ENCODE measurements at regions not wholly inside any gene's neighbourhood (a gene's known extent, or its start where the extent isn't known, plus 50 kb on each side); places are given as distances from the start of the nearest gene placed in this dataset.

DNA sequence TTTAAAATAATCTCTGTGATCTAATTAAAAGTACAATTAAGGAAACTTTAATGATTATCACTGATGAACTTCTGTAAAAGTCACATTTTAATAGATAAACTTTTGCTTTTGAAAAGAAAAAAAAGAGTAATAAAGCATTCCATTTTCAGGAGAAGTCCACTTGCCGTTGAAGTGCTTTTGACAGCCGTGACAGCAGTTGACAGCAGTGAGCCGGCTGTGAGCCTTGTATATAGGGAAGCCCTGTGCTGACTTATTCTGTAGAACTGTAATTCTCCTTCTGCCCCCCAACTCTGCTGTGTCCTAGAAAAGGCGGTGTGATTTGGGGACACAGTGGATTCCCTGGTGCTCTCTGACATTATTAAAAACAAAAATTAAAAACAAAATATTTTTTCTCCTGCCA, 78.0 kb downstream of the POM121L12 start:
- DNase-seq (ENCODE audit: low read depth, low spot score) (no peak), ATAC-seq (no peak)
- no peaks in the 10 kb centered on the region for H3K27me3 ChIP-seq (ENCODE audit: insufficient read depth, low read length)
- TF ChIP-seq, protein P1, sequence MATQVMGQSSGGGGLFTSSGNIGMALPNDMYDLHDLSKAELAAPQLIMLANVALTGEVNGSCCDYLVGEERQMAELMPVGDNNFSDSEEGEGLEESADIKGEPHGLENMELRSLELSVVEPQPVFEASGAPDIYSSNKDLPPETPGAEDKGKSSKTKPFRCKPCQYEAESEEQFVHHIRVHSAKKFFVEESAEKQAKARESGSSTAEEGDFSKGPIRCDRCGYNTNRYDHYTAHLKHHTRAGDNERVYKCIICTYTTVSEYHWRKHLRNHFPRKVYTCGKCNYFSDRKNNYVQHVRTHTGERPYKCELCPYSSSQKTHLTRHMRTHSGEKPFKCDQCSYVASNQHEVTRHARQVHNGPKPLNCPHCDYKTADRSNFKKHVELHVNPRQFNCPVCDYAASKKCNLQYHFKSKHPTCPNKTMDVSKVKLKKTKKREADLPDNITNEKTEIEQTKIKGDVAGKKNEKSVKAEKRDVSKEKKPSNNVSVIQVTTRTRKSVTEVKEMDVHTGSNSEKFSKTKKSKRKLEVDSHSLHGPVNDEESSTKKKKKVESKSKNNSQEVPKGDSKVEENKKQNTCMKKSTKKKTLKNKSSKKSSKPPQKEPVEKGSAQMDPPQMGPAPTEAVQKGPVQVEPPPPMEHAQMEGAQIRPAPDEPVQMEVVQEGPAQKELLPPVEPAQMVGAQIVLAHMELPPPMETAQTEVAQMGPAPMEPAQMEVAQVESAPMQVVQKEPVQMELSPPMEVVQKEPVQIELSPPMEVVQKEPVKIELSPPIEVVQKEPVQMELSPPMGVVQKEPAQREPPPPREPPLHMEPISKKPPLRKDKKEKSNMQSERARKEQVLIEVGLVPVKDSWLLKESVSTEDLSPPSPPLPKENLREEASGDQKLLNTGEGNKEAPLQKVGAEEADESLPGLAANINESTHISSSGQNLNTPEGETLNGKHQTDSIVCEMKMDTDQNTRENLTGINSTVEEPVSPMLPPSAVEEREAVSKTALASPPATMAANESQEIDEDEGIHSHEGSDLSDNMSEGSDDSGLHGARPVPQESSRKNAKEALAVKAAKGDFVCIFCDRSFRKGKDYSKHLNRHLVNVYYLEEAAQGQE (IDR thresholded peaks at IDR 0.05; ENCODE audit: low read depth), result no peak
- TF ChIP-seq EZH2phosphoT487 (IDR thresholded peaks at IDR 0.05; ENCODE audit: borderline replicate concordance), result no peak
- TF ChIP-seq RAD21 (IDR thresholded peaks at IDR 0.05; ENCODE audit: low read depth), result no peak
- TF ChIP-seq TCF7L2 (IDR thresholded peaks at IDR 0.05; ENCODE audit: borderline replicate concordance, extremely low read depth, insufficient read depth, insufficient read length), result no peak
- TF ChIP-seq, protein P2, sequence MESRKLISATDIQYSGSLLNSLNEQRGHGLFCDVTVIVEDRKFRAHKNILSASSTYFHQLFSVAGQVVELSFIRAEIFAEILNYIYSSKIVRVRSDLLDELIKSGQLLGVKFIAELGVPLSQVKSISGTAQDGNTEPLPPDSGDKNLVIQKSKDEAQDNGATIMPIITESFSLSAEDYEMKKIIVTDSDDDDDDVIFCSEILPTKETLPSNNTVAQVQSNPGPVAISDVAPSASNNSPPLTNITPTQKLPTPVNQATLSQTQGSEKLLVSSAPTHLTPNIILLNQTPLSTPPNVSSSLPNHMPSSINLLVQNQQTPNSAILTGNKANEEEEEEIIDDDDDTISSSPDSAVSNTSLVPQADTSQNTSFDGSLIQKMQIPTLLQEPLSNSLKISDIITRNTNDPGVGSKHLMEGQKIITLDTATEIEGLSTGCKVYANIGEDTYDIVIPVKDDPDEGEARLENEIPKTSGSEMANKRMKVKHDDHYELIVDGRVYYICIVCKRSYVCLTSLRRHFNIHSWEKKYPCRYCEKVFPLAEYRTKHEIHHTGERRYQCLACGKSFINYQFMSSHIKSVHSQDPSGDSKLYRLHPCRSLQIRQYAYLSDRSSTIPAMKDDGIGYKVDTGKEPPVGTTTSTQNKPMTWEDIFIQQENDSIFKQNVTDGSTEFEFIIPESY (IDR thresholded peaks at IDR 0.05; ENCODE audit: extremely low read depth, insufficient replicate concordance, low read length), result no peak
- TF ChIP-seq CBX3 (IDR thresholded peaks at IDR 0.05; ENCODE audit: low read depth), result no peak
- no peak for TF ChIP-seq JUND (IDR thresholded peaks at IDR 0.05)
- no peak for TF ChIP-seq POLR2AphosphoS5 (IDR thresholded peaks at IDR 0.05; ENCODE audit: low read depth, low read length)
- TF ChIP-seq SIN3A (IDR thresholded peaks at IDR 0.05; ENCODE audit: low read depth), result no peak
- TF ChIP-seq YY1 (IDR thresholded peaks at IDR 0.05; ENCODE audit: extremely low read depth, insufficient replicate concordance, low read depth, low read length), result no peak
- TF ChIP-seq FOSL1 (IDR thresholded peaks at IDR 0.05; ENCODE audit: low read depth), result no peak
- TF ChIP-seq, protein P3, sequence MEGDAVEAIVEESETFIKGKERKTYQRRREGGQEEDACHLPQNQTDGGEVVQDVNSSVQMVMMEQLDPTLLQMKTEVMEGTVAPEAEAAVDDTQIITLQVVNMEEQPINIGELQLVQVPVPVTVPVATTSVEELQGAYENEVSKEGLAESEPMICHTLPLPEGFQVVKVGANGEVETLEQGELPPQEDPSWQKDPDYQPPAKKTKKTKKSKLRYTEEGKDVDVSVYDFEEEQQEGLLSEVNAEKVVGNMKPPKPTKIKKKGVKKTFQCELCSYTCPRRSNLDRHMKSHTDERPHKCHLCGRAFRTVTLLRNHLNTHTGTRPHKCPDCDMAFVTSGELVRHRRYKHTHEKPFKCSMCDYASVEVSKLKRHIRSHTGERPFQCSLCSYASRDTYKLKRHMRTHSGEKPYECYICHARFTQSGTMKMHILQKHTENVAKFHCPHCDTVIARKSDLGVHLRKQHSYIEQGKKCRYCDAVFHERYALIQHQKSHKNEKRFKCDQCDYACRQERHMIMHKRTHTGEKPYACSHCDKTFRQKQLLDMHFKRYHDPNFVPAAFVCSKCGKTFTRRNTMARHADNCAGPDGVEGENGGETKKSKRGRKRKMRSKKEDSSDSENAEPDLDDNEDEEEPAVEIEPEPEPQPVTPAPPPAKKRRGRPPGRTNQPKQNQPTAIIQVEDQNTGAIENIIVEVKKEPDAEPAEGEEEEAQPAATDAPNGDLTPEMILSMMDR (IDR thresholded peaks at IDR 0.05 in 2 of 3, conservative IDR thresholded peaks at IDR 0.05 in 1 of 3; ENCODE audit: borderline replicate concordance in 1 of 3, insufficient read depth in 1 of 3, low read depth in 2 of 3, low read length in 2 of 3), result no peak
- TF ChIP-seq CEBPB (IDR thresholded peaks at IDR 0.05; ENCODE audit: low read depth), result no peak
- TF ChIP-seq, protein P4, sequence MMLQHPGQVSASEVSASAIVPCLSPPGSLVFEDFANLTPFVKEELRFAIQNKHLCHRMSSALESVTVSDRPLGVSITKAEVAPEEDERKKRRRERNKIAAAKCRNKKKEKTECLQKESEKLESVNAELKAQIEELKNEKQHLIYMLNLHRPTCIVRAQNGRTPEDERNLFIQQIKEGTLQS (IDR thresholded peaks at IDR 0.05), result no peak
- no peaks in the 10 kb centered on the region for H4K20me1 ChIP-seq (ENCODE audit: insufficient read depth)
- no peaks in the 10 kb centered on the region for H3K36me3 ChIP-seq (ENCODE audit: control insufficient read depth in 1 of 2, insufficient read depth in 2 of 2, low read length in 2 of 2)
- BruUV-seq (replicated peaks), result no TSS peak
- POLR2A ChIA-PET, result no interaction called here
- H3K4me3 ChIP-seq (replicated peaks in 1 of 2; ENCODE audit: low read depth in 1 of 2, low read length in 2 of 2), result no peak overlapping the region
- H3K79me2 ChIP-seq (ENCODE audit: insufficient read depth, low read length), result no peaks in the 10 kb centered on the region
- H3K27ac ChIP-seq (ENCODE audit: low read depth, low read length), result no peak overlapping the region
- H3K9me3 ChIP-seq (ENCODE audit: control insufficient read depth in 1 of 2, insufficient read depth in 1 of 2, low read depth in 1 of 2, low read length in 2 of 2), result peaks cover 6 to 31% of the 10 kb centered on the region in 2 experiments; a peak in 2 of 4 replicates
- no peaks in the 10 kb centered on the region for H3K9me2 ChIP-seq (ENCODE audit: insufficient read depth)
- intact Hi-C loops (cut with micrococcal nuclease), result no loop called here
- no peaks in the 10 kb centered on the region for H3K4me1 ChIP-seq (ENCODE audit: control insufficient read depth in 1 of 2, insufficient read depth in 2 of 2, low read length in 2 of 2)
- no peak overlapping the region for H2AFZ ChIP-seq (ENCODE audit: low read depth, low read length, poor library complexity, severe bottlenecking)
- no peak overlapping the region for H3K4me2 ChIP-seq (ENCODE audit: low read length)
- CTCF ChIA-PET, result no interaction called here
- RAD21 ChIA-PET (ENCODE audit: low non-redundant PET in 1 of 2, low total read pairs in 2 of 2, uncharacterized antibody in 2 of 2, unreplicated experiment in 2 of 2), result no interaction called here
- H3K9ac ChIP-seq (ENCODE audit: low read length), result no peak overlapping the region

Data from HCT116 (cell line).